GM18870 (cell line): ENCODE measurements at regions not wholly inside any gene's neighbourhood (a gene's known extent, or its start where the extent isn't known, plus 50 kb on each side); places are given as distances from the start of the nearest gene placed in this dataset.

Experiments used
- ATAC-seq: cut with Tn5 transposase; IDR thresholded peaks from one replicate; pipeline ENCODE4 v1.9.1; 2021; ENCODE audit warnings: moderate library complexity; ENCODE audit not compliant: unreplicated experiment

DNA sequence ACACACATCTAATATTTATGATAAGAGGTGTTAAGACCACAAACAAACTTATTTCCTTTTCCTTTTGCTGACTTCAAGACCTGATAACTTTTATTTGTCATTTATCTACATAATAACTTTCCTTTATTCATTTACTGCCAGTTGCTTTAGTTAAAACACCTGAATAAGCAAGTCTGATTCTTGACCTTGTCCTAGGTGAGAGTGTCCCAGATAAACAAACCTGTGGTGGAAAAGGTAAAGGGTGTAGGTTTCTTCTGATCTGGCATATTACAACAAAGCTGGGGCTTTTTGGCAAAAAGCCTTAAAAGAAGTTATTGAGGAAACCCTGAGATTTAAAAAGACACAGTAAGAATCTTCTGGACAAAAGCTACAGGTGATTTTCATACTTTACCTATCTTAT lies 191.5 kb downstream of the ZBBX start:
- no peak for ATAC-seq

DNA sequence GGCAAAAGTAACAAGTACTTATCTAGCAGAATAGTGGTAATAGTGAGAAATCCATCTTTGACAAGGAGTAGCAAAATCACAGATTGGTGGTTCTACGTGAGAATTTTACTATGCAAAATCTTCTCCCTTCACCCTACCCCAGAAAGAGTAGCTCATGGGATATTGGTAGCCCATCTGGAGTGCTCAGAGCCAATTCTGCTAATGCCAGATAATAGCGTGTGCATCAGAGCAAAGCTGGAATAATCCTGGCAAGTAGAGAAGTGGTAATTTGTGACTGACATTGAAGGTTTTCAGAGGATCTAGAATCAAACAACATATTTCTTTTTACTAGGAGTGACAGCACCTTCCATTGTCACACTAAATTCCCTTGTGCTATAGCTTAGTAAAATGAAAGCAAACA lies 192.9 kb downstream of the ZBBX start:
- ATAC-seq, result no peak

DNA sequence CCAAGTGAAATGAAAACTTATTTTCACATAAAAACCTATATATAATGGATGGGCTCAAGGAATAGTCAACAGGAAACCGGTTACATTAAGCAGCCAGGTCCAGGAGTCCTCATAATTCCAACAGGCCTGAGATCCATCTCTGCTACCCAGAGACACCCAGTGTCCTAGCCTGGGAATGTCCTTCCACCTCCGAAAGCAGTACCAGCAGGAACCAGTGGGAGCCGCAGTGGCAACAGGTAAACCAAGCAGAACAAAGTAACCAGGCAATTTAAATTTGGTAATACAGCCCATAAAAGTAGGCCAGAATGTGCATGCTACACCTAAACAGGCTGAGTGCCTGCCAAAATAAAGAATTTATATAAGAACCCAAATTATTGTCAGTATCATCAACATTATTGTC lies 195.6 kb downstream of the ZBBX start:
- no peak for ATAC-seq

DNA sequence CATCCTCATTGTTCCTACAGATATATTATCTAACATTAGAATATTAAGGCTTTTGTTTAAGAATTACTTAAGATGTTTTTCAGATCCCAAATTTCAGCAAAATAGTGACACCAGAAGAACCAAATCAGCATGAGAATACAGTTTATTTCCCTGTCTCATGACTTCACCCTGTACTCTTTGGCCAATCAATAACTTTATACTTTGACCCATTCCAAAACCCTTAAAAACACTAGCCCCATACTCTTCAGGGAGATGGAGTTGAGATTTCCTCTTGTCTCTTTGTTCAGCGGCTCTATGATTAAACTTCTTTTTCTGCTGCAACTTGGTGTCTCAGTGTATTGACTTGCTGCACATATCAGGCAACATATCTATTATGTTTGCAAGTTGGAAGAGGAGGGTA lies 207.7 kb downstream of the ZBBX start:
- no peak for ATAC-seq

GRCh38 chr3:167167491-167167890 lies 212.6 kb downstream of the ZBBX start:
- no peak for ATAC-seq

- no peak for ATAC-seq
Observed at GRCh38 chr3:167166594-167167253, 213.4 kb downstream of the ZBBX start.

- ATAC-seq, result no peak
Observed at GRCh38 chr3:167166012-167166411, 214.1 kb downstream of the ZBBX start.

- no peak for ATAC-seq
Observed at GRCh38 chr3:167163580-167163979, 216.5 kb downstream of the ZBBX start.

GRCh38 chr3:167162083-167162482 lies 218.0 kb downstream of the ZBBX start:
- ATAC-seq, result no peak

GRCh38 chr3:167160781-167161180 lies 219.3 kb downstream of the ZBBX start:
- no peak for ATAC-seq

- no peak for ATAC-seq
Observed at GRCh38 chr3:167151636-167152035, 228.5 kb downstream of the ZBBX start.

DNA sequence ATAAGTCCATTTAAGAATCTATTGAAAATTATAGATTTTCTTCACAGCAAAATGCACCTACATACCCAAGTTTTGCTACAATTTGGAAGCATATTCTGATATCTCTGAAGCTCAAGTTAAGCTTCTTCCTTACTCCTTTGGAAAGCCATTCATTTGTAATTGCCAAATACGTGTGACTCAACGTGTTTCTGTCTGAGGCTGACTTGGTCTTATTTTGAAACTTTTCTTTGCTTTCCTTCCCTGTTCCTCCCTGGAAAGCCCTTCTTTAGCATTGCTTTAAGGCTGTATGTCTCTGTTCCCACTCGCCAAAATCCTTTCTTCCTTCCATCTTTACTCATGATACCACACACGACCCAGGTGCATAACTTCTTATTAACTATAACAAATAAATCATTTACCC lies 232.0 kb downstream of the ZBBX start:
- no peak for ATAC-seq

DNA sequence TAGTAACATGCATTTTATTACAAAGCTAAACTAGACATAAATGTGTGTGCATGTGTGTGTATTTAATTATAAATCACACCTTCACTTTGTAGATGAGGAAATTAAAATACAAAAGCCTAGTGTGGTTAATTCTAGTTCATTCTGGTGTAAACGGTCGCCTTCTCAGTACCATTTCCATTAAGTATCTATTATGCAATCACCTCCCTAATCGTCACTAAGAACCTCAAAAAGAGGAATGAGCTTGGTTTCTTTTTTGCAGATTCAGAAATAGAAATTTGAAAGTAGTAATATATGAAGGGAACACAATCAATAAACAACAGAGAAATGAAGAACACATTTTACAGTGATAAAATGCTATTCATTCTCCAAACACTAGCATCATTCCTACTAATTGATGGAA lies 233.2 kb downstream of the ZBBX start:
- no peak for ATAC-seq

GRCh38 chr3:167125612-167126407 lies 254.3 kb downstream of the ZBBX start:
- ATAC-seq, result no peak

DNA sequence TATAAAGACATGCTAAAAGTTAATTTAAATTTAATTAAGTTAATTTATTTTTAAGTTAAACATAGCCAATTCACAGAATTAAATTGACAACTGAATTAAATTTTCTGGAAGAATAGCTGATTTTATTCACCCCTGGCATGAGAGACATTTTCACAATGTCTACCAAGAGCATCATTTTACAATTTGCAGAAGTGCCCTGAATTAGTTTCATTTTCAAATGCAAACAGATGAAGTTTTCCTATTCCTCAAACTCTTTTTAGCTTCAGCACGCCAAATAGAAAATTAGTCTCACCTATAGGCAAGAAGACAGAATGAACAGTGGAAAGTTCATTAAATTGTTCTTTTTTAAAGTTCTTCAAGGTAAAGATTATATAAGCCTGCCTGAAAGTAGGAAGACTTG lies 259.3 kb downstream of the ZBBX start:
- no peak for ATAC-seq

DNA sequence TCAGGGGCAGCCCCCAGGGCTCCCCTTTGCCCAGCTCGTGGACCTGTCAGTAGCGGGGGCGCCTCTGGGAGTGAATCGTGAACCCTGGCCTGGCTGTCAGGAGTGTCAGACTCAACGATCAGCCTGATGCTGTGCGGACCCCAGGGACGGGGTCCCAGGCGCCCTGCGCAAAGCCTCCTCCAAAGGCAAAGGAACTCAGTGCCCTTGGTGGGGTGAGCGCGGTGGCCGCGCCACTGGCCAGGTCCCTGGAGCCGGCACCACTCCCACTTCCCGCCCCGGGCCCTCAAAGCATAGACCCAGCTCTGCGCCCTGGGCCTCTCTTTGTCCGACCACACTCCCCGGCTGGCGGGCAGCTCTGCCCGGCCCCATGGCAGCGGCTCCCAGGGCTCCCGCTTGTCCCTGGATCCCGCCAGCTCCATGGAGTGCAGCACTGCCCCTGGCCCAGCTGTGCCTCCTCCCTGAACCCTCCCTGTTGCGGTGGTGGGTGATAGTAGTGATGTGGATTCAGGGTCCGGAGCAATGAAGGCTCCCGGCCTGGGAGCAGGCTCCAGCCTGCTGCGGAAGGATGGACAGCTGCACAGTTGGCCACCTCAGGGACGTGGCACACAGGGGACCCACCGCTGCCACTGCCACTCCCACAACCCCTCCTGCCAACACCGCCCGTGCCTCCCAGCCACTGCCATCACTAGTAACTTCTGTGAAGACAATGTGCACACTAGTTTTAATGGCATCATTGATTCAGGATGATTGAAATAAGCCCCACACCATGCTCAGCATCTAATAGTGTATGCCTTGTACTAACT lies 263.8 kb downstream of the ZBBX start:
- ATAC-seq, result no peak

GRCh38 chr3:167115331-167115934 lies 264.7 kb downstream of the ZBBX start:
- no peak for ATAC-seq

- ATAC-seq, result no peak
Observed at GRCh38 chr3:167114619-167115018, 265.5 kb downstream of the ZBBX start.

DNA sequence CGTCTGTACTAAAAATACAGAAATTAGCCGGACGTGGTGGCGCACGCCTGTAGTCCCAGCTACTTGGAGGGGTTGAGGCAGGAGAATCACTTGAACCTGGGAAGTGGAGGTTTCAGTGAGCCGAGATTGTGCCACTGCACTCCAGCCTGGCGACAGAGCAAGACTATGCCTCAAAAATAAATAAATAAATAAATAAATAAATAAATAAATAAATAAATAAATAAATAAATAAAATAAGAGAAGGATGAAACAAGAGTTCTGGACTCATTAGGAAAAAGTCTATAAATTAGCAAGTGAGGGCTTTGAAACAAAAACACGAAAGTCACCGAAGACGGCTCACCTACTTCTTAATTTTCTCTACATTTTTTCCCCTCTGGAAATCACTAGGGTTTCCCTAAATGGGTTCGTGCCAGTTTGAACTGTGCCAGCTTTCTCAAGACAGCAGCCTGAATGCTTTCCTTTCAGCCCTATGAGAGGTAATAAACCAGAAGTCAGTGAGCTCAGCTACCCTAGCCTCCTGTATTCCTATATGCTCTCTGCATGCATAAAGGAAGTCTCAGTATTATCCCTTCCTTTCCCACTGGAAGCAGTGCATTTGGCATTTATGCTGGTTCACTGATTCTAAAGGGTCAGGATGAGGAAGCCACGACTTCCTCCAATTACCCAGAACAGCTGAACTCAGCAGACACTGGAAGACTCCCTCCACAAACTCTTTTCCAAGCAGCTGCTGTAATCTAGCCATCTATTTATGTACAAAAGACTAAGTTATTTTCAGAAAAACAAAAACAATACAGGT lies 266.9 kb downstream of the ZBBX start:
- no peak for ATAC-seq

DNA sequence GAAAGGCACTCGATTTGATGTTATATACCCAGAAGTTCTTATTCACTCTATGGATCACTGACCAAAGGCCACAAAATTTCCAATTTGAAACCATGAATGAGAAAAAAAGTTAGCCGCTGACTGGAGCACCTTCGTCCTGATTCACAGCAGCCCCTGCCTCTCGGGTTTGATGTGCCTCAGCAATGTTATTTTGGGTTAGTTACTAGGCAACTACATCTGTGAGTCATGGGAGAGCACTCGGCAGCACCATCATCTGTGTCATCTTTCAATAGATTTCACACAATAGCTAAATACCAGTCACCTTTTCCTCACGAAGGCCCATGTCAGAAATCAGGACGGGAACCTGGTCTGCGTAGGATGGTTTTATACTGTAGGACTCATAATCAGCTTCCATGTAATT lies 269.2 kb downstream of the ZBBX start:
- ATAC-seq, result no peak

GRCh38 chr3:167109746-167110145 lies 270.4 kb downstream of the ZBBX start:
- no peak for ATAC-seq
